HG03066 (cell line): ENCODE measurements at regions not wholly inside any gene's neighbourhood (a gene's known extent, or its start where the extent isn't known, plus 50 kb on each side); places are given as distances from the start of the nearest gene placed in this dataset.
"Not testable (repeated sequence)": the region's sequence is repeated elsewhere in the genome, so short reads cannot be mapped to it uniquely, and the experiment has no call there.

ENCODE experiments used
- ATAC-seq: cut with Tn5 transposase; IDR thresholded peaks from one replicate; pipeline ENCODE4 v1.9.1; 2021; ENCODE audit warnings: low read depth; ENCODE audit not compliant: unreplicated experiment

- no peak for ATAC-seq
Observed at GRCh38 chr12:59517522-59517921, 78.3 kb upstream of the SLC16A7 start.

GRCh38 chr12:59500915-59501314, 94.9 kb upstream of the SLC16A7 start:
- ATAC-seq = no peak

- no peak for ATAC-seq
Observed at GRCh38 chr12:59500335-59500734, 95.5 kb upstream of the SLC16A7 start.

- ATAC-seq = peak; percentile 90
Observed at GRCh38 chr12:59499774-59500173, 96.1 kb upstream of the SLC16A7 start.

- no peak for ATAC-seq
Observed at GRCh38 chr12:59494617-59495016, 101.2 kb upstream of the SLC16A7 start.

GRCh38 chr12:59491877-59492276, 104.0 kb upstream of the SLC16A7 start:
- no peak for ATAC-seq

GRCh38 chr12:59486827-59487226, 109.0 kb upstream of the SLC16A7 start:
- no peak for ATAC-seq

GRCh38 chr12:59484575-59484974, 111.3 kb upstream of the SLC16A7 start:
- ATAC-seq = peak; percentile 73

GRCh38 chr12:59474236-59474635, 121.6 kb upstream of the SLC16A7 start:
- ATAC-seq = not testable (repeated sequence)

GRCh38 chr12:59472273-59472672, 123.6 kb upstream of the SLC16A7 start:
- peak; percentile 79 for ATAC-seq

- ATAC-seq = no peak
Observed at GRCh38 chr12:59459966-59460660, 135.7 kb upstream of the SLC16A7 start.

- no peak for ATAC-seq
Observed at GRCh38 chr12:59453475-59453874, 142.4 kb upstream of the SLC16A7 start.

- no peak for ATAC-seq
Observed at GRCh38 chr12:59452746-59453145, 143.1 kb upstream of the SLC16A7 start.

GRCh38 chr12:59452259-59452658, 143.6 kb upstream of the SLC16A7 start:
- no peak for ATAC-seq

GRCh38 chr12:59446116-59446515, 149.7 kb upstream of the SLC16A7 start:
- ATAC-seq = no peak

- no peak for ATAC-seq
Observed at GRCh38 chr12:59444932-59445331, 150.9 kb upstream of the SLC16A7 start.

GRCh38 chr12:59432057-59432456, 163.8 kb upstream of the SLC16A7 start:
- no peak for ATAC-seq

- no peak for ATAC-seq
Observed at GRCh38 chr12:59431266-59431665, 164.6 kb upstream of the SLC16A7 start.

- ATAC-seq = no peak
Observed at GRCh38 chr12:59429766-59430165, 166.1 kb upstream of the SLC16A7 start.

GRCh38 chr12:59425798-59426197, 170.0 kb upstream of the SLC16A7 start:
- no peak for ATAC-seq

- ATAC-seq = not testable (repeated sequence)
Observed at GRCh38 chr12:59424666-59425065, 171.2 kb upstream of the SLC16A7 start.

GRCh38 chr12:59414051-59414450, 181.8 kb upstream of the SLC16A7 start:
- no peak for ATAC-seq

GRCh38 chr12:59408431-59408830, 187.4 kb upstream of the SLC16A7 start:
- no peak for ATAC-seq
